H1 (cell line): ENCODE measurements at regions not wholly inside any gene's neighbourhood (a gene's known extent, or its start where the extent isn't known, plus 50 kb on each side); places are given as distances from the start of the nearest gene placed in this dataset.

Experiments
- CHD2 ChIP-seq: IDR thresholded peaks from 2 replicates; pipeline ENCODE4 v1.6.1; 2012; ENCODE audit warnings: low read length, improper control_type of control experiment
- POLR2A ChIP-seq, 2 experiments: IDR thresholded peaks; 1 replicate in 1 of 2; 2 replicates in 1 of 2; pipeline ENCODE4 v1.6.1; 2011; ENCODE audit warnings: low read depth in 2 of 2, low read length in 2 of 2, mild to moderate bottlenecking in 2 of 2; ENCODE audit errors: control extremely low read depth in 1 of 2
- SIN3A ChIP-seq, 2 experiments: IDR thresholded peaks in 1 of 2; conservative IDR thresholded peaks in 1 of 2; 2 replicates each; pipeline ENCODE4 v1.6.1; 2011 to 2012; ENCODE audit warnings: low read length in 2 of 2, improper control_type of control experiment in 1 of 2, low read depth in 1 of 2, mild to moderate bottlenecking in 1 of 2
- TF ChIP-seq, protein P1 (sequence below), 3 experiments: IDR thresholded peaks; 1 replicate in 2 of 3; 2 replicates in 1 of 3; pipeline versions ENCODE4 v1.5.1 to v1.6.1; 2011; ENCODE audit warnings: low read length in 3 of 3, mild to moderate bottlenecking in 3 of 3, inconsistent platforms in 2 of 3, low read depth in 1 of 3, moderate library complexity in 1 of 3; ENCODE audit not compliant: insufficient read depth in 1 of 3; ENCODE audit errors: control extremely low read depth in 1 of 3

DNA sequence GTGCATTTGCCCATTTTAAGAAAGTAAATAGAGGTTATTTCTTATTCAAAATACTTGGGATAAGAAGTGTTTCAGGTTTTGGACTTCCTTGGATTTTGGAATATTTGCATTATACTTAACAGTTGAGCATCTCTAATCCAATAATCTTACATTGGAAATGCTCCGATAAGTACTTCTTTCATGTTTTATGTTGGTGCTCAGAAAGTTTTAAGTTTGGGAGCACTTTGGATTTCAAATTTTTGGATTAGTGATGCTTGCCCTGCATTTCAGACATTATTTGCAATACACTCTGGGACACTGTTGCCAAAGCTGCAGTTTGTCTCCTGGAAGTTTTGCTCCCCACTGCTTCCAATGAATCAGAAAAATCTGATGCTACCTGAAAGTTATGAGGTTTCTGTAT is 691.9 kb upstream of the SLITRK6 start:
- TF ChIP-seq POLR2A (IDR thresholded peaks at IDR 0.05; ENCODE audit: control extremely low read depth in 1 of 2, low read depth in 2 of 2, low read length in 2 of 2): no peak
- no peak for TF ChIP-seq SIN3A (conservative IDR thresholded peaks at IDR 0.05 in 1 of 2, IDR thresholded peaks at IDR 0.05 in 1 of 2; ENCODE audit: low read depth in 1 of 2, low read length in 2 of 2)
- TF ChIP-seq, protein P1, sequence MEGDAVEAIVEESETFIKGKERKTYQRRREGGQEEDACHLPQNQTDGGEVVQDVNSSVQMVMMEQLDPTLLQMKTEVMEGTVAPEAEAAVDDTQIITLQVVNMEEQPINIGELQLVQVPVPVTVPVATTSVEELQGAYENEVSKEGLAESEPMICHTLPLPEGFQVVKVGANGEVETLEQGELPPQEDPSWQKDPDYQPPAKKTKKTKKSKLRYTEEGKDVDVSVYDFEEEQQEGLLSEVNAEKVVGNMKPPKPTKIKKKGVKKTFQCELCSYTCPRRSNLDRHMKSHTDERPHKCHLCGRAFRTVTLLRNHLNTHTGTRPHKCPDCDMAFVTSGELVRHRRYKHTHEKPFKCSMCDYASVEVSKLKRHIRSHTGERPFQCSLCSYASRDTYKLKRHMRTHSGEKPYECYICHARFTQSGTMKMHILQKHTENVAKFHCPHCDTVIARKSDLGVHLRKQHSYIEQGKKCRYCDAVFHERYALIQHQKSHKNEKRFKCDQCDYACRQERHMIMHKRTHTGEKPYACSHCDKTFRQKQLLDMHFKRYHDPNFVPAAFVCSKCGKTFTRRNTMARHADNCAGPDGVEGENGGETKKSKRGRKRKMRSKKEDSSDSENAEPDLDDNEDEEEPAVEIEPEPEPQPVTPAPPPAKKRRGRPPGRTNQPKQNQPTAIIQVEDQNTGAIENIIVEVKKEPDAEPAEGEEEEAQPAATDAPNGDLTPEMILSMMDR (IDR thresholded peaks at IDR 0.05; ENCODE audit: control extremely low read depth in 1 of 3, insufficient read depth in 1 of 3, low read depth in 1 of 3, low read length in 3 of 3): no peak
- no peak for TF ChIP-seq CHD2
